HCT116 (cell line): ENCODE measurements at regions not wholly inside any gene's neighbourhood (a gene's known extent, or its start where the extent isn't known, plus 50 kb on each side); places are given as distances from the start of the nearest gene placed in this dataset.

Source experiments
- ATAC-seq: fragments of 200-7000 bp; cut with Tn5 transposase; 2 replicates; pipeline ENCODE4 v1.9.1; 2020; ENCODE audit warnings: mild to moderate bottlenecking, moderate library complexity
- BruUV-seq: library from RNA; stranded (reverse); fragments of 400-500 nt; replicated peaks from 2 replicates; lab custom pipeline; 2021; lab: Mats Ljungman, UMichigan
- CTCF ChIA-PET: fragments of 300-600 bp; sonication (Branson Sonifier 250); formaldehyde crosslinking; loops from one replicate; lab custom pipeline; 2021; ENCODE audit warnings: antibody characterized with exemption; lab: Charles Lee
- POLR2A ChIA-PET: fragments of 300-600, 350-600 bp; sonication (Branson Sonifier 250); formaldehyde crosslinking; loops from one replicate; lab custom pipeline; 2021; ENCODE audit warnings: antibody characterized with exemption; lab: Charles Lee
- RAD21 ChIA-PET, 2 experiments: fragments of 300-600 bp; sonication (Branson Sonifier 250); formaldehyde crosslinking; loops; one replicate each; lab custom pipeline; 2023; ENCODE audit warnings: low total read pairs in 2 of 2; ENCODE audit not compliant: uncharacterized antibody in 2 of 2, unreplicated experiment in 2 of 2, low non-redundant PET in 1 of 2; lab: Charles Lee
- DNase-seq: peaks from one replicate; pipeline ENCODE4 v3.0.0-alpha.2; 2010; ENCODE audit warnings: low read depth, low spot score
- H2AFZ ChIP-seq: fragments of 200-600 bp; shearing (Covaris generic), sonication (generic); 2 replicates; pipeline ENCODE4 v1.6.1; 2017; ENCODE audit warnings: low read depth, mixed run types, mixed read lengths, antibody characterized with exemption, low read length; ENCODE audit not compliant: poor library complexity, severe bottlenecking
- H3K27ac ChIP-seq: 2 replicates; pipeline ENCODE4 v1.5.1; 2012; ENCODE audit warnings: low read depth, low read length
- H3K27me3 ChIP-seq: fragments of 200-600 bp; sonication (generic); 2 replicates; pipeline ENCODE4 v1.6.1; 2016; ENCODE audit warnings: mixed run types, low read length, mixed read lengths; ENCODE audit not compliant: insufficient read depth
- H3K36me3 ChIP-seq, 2 experiments: fragments of 200-500 bp in 1 of 2; fragments of 200-600 bp in 1 of 2; sonication (Bioruptor generic) in 1 of 2; sonication (generic) in 1 of 2; 2 replicates each; pipeline versions ENCODE4 v1.5.1 to v1.6.1; 2014 to 2016; ENCODE audit warnings: low read length in 2 of 2, inconsistent platforms in 1 of 2, mixed read lengths in 1 of 2, mixed run types in 1 of 2; ENCODE audit not compliant: insufficient read depth in 2 of 2, control insufficient read depth in 1 of 2
- H3K4me1 ChIP-seq, 2 experiments: fragments of 200-600 bp in 1 of 2; sonication (generic) in 1 of 2; 2 replicates each; pipeline versions ENCODE4 v1.5.1 to v1.6.1; 2012 to 2017; ENCODE audit warnings: low read length in 2 of 2, inconsistent platforms in 1 of 2, mild to moderate bottlenecking in 1 of 2, mixed read lengths in 1 of 2, mixed run types in 1 of 2, moderate library complexity in 1 of 2; ENCODE audit not compliant: insufficient read depth in 2 of 2, control insufficient read depth in 1 of 2
- H3K4me2 ChIP-seq: fragments of 200-600 bp; sonication (generic); 2 replicates; pipeline ENCODE4 v1.6.1; 2017; ENCODE audit warnings: mixed run types, low read length, mixed read lengths
- H3K4me3 ChIP-seq, 2 experiments: fragments of 200-600 bp in 1 of 2; sonication (generic) in 1 of 2; replicated peaks in 1 of 2; 2 replicates each; pipeline ENCODE4 v1.5.1; 2011 to 2016; ENCODE audit warnings: low read length in 2 of 2, control low read depth in 1 of 2, low read depth in 1 of 2, mild to moderate bottlenecking in 1 of 2, mixed read lengths in 1 of 2, mixed run types in 1 of 2
- H3K79me2 ChIP-seq: fragments of 200-600 bp; sonication (generic); 2 replicates; pipeline ENCODE4 v1.6.1; 2017; ENCODE audit warnings: mild to moderate bottlenecking, mixed run types, low read length, moderate library complexity, mixed read lengths; ENCODE audit not compliant: insufficient read depth
- H3K9ac ChIP-seq: fragments of 200-600 bp; sonication (generic); 2 replicates; pipeline ENCODE4 v1.6.1; 2016; ENCODE audit warnings: low read length, mixed read lengths
- H3K9me2 ChIP-seq: fragments of 200-600 bp; sonication (generic), shearing (Covaris generic); 2 replicates; pipeline ENCODE4 v1.6.1; 2017; ENCODE audit warnings: mixed run types, mild to moderate bottlenecking, moderate library complexity; ENCODE audit not compliant: insufficient read depth
- H3K9me3 ChIP-seq, 2 experiments: fragments of 200-500 bp in 1 of 2; fragments of 200-600 bp in 1 of 2; sonication (Bioruptor generic) in 1 of 2; sonication (generic) in 1 of 2; 2 replicates each; pipeline ENCODE4 v1.6.1; 2014 to 2017; ENCODE audit warnings: low read length in 2 of 2, mixed read lengths in 2 of 2, inconsistent platforms in 1 of 2, low read depth in 1 of 2, mild to moderate bottlenecking in 1 of 2, mixed run types in 1 of 2, moderate library complexity in 1 of 2; ENCODE audit not compliant: control insufficient read depth in 1 of 2, insufficient read depth in 1 of 2
- H4K20me1 ChIP-seq: fragments of 200-600 bp; sonication (generic), shearing (Covaris generic); 2 replicates; pipeline ENCODE4 v1.6.1; 2017; ENCODE audit warnings: mixed run types, mild to moderate bottlenecking, moderate library complexity; ENCODE audit not compliant: insufficient read depth
- CEBPB ChIP-seq: IDR thresholded peaks from 2 replicates; pipeline ENCODE4 v1.6.1; 2012; ENCODE audit warnings: low read depth
- CTCF ChIP-seq, 3 experiments: fragments of 200-600 bp in 1 of 3; sonication (generic) in 1 of 3; IDR thresholded peaks in 2 of 3; conservative IDR thresholded peaks in 1 of 3; 2 replicates each; pipeline ENCODE4 v1.5.1; 2012 to 2017; ENCODE audit warnings: low read depth in 2 of 3, low read length in 2 of 3, antibody characterized with exemption in 1 of 3, borderline replicate concordance in 1 of 3, control low read depth in 1 of 3, mild to moderate bottlenecking in 1 of 3, mixed read lengths in 1 of 3, mixed run types in 1 of 3, moderate library complexity in 1 of 3; ENCODE audit not compliant: insufficient read depth in 1 of 3
- EZH2phosphoT487 ChIP-seq: fragments of 200-600 bp; IDR thresholded peaks from 2 replicates; pipeline ENCODE4 v1.6.1; 2018; ENCODE audit warnings: antibody characterized with exemption, borderline replicate concordance
- FOSL1 ChIP-seq: IDR thresholded peaks from 2 replicates; pipeline ENCODE4 v1.6.1; 2012; ENCODE audit warnings: low read depth
- MAX ChIP-seq: IDR thresholded peaks from 2 replicates; pipeline ENCODE4 v1.6.1; 2012
- POLR2AphosphoS5 ChIP-seq: IDR thresholded peaks from 2 replicates; pipeline ENCODE4 v1.6.1; 2011; ENCODE audit warnings: mild to moderate bottlenecking, low read depth, low read length, moderate library complexity
- SP1 ChIP-seq: IDR thresholded peaks from 2 replicates; pipeline ENCODE4 v1.6.1; 2012; ENCODE audit warnings: low read depth
- ZFX ChIP-seq: fragments of 450-650 bp; IDR thresholded peaks from 2 replicates; pipeline ENCODE4 v1.6.1; 2017
- intact Hi-C: fragments of 100-400 bp; cut with micrococcal nuclease; formaldehyde crosslinking; loops from 2 replicates; pipeline ENCODE4 v1.10.0; 2022

- no peak for TF ChIP-seq CTCF (IDR thresholded peaks at IDR 0.05 in 2 of 3, conservative IDR thresholded peaks at IDR 0.05 in 1 of 3; ENCODE audit: borderline replicate concordance in 1 of 3, insufficient read depth in 1 of 3, low read depth in 2 of 3, low read length in 2 of 3)
- no peak for TF ChIP-seq ZFX
- TF ChIP-seq EZH2phosphoT487 = no peak
- TF ChIP-seq FOSL1 = no peak
- no peak for TF ChIP-seq MAX
- TF ChIP-seq POLR2AphosphoS5 = no peak
- no peak for TF ChIP-seq CEBPB
- no peak for TF ChIP-seq SP1
- TF ChIP-seq, all 23 proteins: peak for 0
These were observed 401.9 kb upstream of the FSTL5 start (continued) for GRCh38 chr4:162565730-162566129.

GRCh38 chr4:162560073-162560472 is 396.3 kb upstream of the FSTL5 start:
- ATAC-seq (no peak), DNase-seq (no peak)
- H3K36me3 ChIP-seq = no peaks in the 10 kb centered on the region
- RAD21 ChIA-PET = no interaction called here
- H3K27me3 ChIP-seq = no peaks in the 10 kb centered on the region
- intact Hi-C loops = no loop called here
- H3K4me3 ChIP-seq = no peak overlapping the region
- no peaks in the 10 kb centered on the region for H3K9me2 ChIP-seq
- POLR2A ChIA-PET = no interaction called here
- no peak overlapping the region for H3K4me2 ChIP-seq
- no peaks in the 10 kb centered on the region for H3K9me3 ChIP-seq
- no TSS peak for BruUV-seq
- TF ChIP-seq CTCF (IDR thresholded peaks at IDR 0.05 in 2 of 3, conservative IDR thresholded peaks at IDR 0.05 in 1 of 3; ENCODE audit: borderline replicate concordance in 1 of 3, insufficient read depth in 1 of 3, low read depth in 2 of 3, low read length in 2 of 3) (peak in 1 of 3 experiments; percentile 41; a peak in 2 of 6 replicates), SP1 (no peak)
- no peaks in the 10 kb centered on the region for H4K20me1 ChIP-seq
- CTCF ChIA-PET = no interaction called here
- no peak overlapping the region for H3K27ac ChIP-seq
- H3K9ac ChIP-seq = no peak overlapping the region
- no peaks in the 10 kb centered on the region for H3K4me1 ChIP-seq
- no peaks in the 10 kb centered on the region for H3K79me2 ChIP-seq
- no peak overlapping the region for H2AFZ ChIP-seq
